GM13976 (cell line): ENCODE measurements at regions not wholly inside any gene's neighbourhood (a gene's known extent, or its start where the extent isn't known, plus 50 kb on each side); places are given as distances from the start of the nearest gene placed in this dataset.

Experiments
- DNase-seq: peaks from one replicate; pipeline ENCODE4 v3.0.0; 2012; ENCODE audit warnings: low spot score
- CTCF ChIP-seq: IDR thresholded peaks from 2 replicates; pipeline ENCODE4 v1.5.1; 2012; ENCODE audit warnings: borderline replicate concordance, mild to moderate bottlenecking; ENCODE audit not compliant: insufficient read depth; ENCODE audit errors: extremely low read depth, missing control alignments, control extremely low read depth
- in situ Hi-C: fragments of 300-500 bp; cut with MboI; formaldehyde crosslinking; loops from one replicate; pipeline ENCODE4 v1.12.0; 2022; ENCODE audit warnings: low sequenced_read_pairs, mixed read lengths, inconsistent platforms; ENCODE audit not compliant: unreplicated experiment

DNA sequence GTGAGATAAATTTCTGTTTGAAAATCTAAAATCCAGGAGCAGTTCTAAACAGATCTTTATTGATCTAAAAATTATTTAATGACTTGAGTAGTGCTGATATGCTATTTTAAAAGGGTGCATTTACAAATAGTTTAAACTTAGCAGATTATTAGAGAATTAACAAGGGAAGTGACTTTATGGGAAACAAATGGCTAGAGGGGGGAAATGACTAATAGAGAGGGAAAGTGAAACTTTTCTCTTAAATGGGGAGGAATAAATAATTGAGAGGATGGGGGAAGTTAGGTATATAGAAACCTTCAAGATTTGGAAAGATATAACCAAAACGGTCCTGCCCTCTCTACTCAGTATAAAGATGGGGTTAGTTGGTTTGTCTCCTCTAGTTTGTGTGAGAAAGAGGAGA is 90.1 kb upstream of the ARMC3 start:
- DNase-seq = no peak
- in situ Hi-C loops = no loop called here
- TF ChIP-seq CTCF = no peak

DNA sequence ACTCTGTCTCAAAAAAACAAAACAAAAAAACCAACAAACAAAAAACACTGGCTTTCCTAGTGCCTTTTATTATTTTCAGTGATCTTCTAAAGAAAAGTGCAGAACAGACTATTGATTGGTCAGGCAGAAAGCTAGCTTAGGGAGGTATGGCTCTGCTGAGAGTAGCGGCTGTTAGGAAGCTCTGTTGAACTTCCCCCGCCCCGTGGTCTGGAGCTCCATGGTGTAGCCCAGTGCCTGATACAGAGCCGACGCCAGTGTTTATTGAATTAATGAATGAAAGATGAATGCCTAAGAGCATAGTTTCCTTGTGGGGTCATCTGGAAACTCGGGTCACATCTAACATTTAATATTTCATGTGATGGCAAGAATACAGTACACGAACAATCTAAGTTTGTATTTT is 90.5 kb upstream of the ARMC3 start:
- in situ Hi-C loops = no loop called here
- no peak for DNase-seq
- no peak for TF ChIP-seq CTCF

DNA sequence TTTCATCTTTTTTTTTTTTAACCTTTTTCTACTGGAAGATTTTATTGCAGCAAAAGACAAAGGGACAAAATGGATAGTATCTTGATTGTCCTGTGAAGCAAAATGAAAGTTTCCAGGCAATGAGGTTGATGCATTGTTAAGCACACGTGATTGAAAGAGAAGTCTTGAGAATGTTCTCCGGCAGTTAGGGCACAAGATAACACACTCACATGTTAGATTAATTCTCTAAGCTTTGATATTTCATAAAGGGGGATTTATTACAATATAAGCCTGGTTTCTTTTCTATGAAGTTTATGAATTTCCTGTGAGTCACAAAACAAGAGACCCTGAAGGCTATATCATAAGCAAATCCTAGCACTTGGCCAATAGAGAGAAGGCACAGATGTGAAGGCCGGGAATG is 93.4 kb upstream of the ARMC3 start:
- in situ Hi-C loops = no loop called here
- DNase-seq = no peak
- TF ChIP-seq CTCF = no peak

DNA sequence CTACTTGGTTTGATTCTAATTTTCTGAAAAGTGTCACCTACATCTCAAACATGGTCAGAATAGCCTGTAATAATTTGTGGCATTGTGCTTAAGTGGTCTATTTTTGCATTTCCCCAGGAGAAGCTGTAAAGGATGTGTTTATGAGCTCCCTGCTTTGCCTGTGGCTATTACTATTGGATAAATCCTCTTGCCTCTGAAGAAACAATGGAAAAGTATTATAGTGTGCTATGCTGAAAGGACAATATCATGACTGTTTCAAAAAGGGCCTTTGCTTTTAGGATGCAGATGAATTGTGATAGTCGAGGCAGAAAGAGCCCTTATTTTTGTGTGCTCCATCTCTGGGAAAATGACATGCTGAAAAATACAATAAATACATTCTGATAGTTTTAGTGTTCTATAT is 94.1 kb upstream of the ARMC3 start:
- no peak for TF ChIP-seq CTCF
- in situ Hi-C loops = no loop called here
- DNase-seq = no peak

DNA sequence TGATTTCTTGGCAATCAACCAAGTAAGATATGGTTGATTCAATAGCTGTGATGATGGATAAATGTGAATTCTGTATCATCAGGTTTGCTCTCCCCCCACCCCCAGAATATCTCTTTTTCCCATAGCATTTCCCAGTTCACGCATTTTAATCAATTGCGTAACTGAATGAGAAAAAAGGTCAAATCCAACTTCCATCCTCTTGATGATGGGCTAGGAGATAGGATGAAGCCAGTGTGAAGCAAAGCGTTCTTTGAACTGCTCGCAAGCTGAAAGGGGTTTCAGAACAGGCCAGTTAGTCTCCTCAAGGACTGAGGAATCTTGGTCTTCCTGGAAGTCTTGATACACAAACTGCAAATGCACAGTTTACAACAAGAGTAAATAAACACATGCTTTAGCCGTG is 94.5 kb upstream of the ARMC3 start:
- in situ Hi-C loops = no loop called here
- no peak for DNase-seq
- TF ChIP-seq CTCF = no peak

GRCh38 chr10:22832851-22833250 is 95.0 kb upstream of the ARMC3 start:
- no peak for DNase-seq
- in situ Hi-C loops = no loop called here
- TF ChIP-seq CTCF = no peak

DNA sequence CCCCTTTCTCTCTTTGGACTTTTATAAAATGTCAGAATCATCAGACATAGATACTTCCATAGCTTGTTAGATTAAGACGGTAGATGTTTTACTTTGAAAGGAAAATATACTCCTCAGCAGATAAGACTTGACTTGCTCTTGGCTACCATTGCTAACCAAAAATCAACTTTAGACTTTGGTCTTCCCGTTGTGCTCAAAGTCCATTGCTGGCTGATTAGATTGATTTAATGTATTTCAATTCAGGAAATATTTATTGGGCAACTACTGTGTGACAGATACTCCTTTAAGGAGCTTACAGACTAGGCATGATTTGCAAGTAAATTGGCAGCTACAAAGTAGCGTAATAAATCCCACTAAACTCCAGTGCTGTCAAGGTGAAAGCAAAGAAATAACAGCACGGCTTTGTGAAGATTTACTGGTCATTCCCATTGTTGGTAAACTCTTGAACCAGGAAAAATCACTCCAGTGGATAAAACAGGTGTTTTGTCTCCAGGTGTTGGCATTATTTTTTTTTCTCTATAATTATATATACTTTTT is 95.7 kb upstream of the ARMC3 start:
- no peak for DNase-seq
- TF ChIP-seq CTCF = no peak
- in situ Hi-C loops = no loop called here
